NT2/D1 (cell line): ENCODE measurements at regions not wholly inside any gene's neighbourhood (a gene's known extent, or its start where the extent isn't known, plus 50 kb on each side); places are given as distances from the start of the nearest gene placed in this dataset.

Experiments used
- SUZ12 ChIP-seq: IDR thresholded peaks from 2 replicates; pipeline ENCODE4 v1.6.1; 2011; ENCODE audit not compliant: insufficient read length, insufficient read depth; ENCODE audit errors: extremely low read depth
- YY1 ChIP-seq: IDR thresholded peaks from 2 replicates; pipeline ENCODE4 v1.6.1; 2011; ENCODE audit not compliant: insufficient read length, insufficient read depth
- ZNF274 ChIP-seq: IDR thresholded peaks from 2 replicates; pipeline ENCODE4 v1.6.1; 2011; ENCODE audit warnings: mild to moderate bottlenecking, low read depth, low read length

DNA sequence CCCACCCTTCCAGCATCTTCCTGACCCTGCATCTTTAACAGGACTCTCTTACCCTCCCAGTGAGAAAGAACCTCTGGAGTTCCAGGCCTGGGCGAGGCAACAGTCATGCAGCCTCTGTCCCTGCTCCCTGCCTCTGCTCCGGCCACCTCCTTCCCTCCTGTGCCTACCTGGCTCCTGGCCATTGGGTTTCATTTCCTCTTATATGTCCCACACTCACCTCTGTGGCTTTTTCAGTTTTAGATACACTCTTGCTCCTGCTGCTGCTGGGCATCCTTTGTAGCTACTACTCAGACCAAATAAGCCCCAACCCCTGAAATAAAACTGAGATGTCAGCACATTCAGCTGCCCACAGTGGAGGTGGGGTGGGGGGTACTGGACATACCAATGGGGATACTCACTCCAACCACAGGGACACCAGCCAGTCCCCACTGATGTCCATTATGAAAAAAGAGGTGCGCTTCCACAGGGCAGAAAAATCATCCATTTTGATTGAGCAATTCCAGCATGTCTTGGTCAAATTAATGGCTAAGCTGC, 99.1 kb upstream of the NRXN3 start:
- TF ChIP-seq ZNF274 (no peak), YY1 (no peak), SUZ12 (no peak)
